ENCODE measurements at regions not wholly inside any gene's neighbourhood (a gene's known extent, or its start where the extent isn't known, plus 50 kb on each side); places are given as distances from the start of the nearest gene placed in this dataset.

DNA sequence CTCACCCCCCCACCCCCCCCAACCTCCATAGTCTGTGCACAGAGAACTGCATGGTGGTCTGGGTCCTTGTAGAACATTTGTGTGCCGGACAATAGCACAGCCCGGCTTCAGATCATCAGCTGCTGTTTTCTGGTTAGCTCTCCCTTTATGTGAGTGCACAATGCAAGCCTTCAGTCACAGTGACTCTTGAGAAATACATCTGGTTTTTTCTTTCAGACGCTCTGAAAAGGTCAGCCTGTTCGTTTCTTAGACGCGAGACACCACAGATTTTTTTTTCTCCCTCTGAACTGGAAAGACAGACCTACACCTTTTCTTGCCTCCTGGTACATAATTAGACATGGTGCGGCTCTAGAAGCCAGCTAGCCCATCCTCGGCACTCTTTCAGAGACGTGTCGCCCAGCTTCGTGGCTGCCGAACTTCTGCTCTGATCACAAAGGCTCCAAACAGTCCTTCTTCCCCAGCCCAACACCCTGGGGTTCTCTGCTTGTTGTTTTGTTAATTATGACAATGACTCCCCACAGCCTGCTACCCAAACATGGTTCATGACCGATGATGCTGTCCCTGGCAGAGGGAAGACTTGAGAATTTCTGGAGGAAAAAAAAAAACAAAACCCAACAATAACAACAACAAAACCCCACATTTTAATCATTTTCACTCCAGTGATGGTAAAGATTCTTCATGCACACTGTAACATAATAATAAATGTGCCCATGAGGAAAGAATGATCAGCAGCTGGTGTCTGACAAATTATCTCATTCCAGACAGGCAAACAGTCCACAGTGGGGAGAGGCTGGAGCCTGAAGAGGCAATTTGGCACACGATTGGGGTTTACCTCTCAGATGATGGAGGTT lies 241.4 kb upstream of the ZNF462 start:
- no peaks in the 10 kb centered on the region for H3K27me3 ChIP-seq (ENCODE audit: insufficient read depth, poor library complexity, severe bottlenecking)
- H3K4me1 ChIP-seq (ENCODE audit: insufficient read depth, poor library complexity, severe bottlenecking) = peaks cover 18% of the 10 kb centered on the region
- H3K27ac ChIP-seq (ENCODE audit: poor library complexity, severe bottlenecking) = no peak overlapping the region
- DNase-seq (ENCODE audit: low spot score) (no peak), ATAC-seq (ENCODE audit: low read depth) (no peak)
- no peak overlapping the region for H3K4me3 ChIP-seq (ENCODE audit: severe bottlenecking)
- no peaks in the 10 kb centered on the region for H3K9me3 ChIP-seq (ENCODE audit: severe bottlenecking)
- no peaks in the 10 kb centered on the region for H3K36me3 ChIP-seq (ENCODE audit: low read depth)
- no peak for TF ChIP-seq CTCF (IDR thresholded peaks at IDR 0.05; ENCODE audit: poor library complexity, severe bottlenecking)

- TF ChIP-seq CTCF (IDR thresholded peaks at IDR 0.05; ENCODE audit: poor library complexity, severe bottlenecking) = no peak
- Histone ChIP-seq H3K27ac (ENCODE audit: poor library complexity, severe bottlenecking) (no peak overlapping the region), H3K9me3 (ENCODE audit: severe bottlenecking) (no peaks in the 10 kb centered on the region), H3K36me3 (ENCODE audit: low read depth) (no peaks in the 10 kb centered on the region), H3K4me3 (ENCODE audit: severe bottlenecking) (no peak overlapping the region), H3K4me1 (ENCODE audit: insufficient read depth, poor library complexity, severe bottlenecking) (peaks cover 18% of the 10 kb centered on the region), H3K27me3 (ENCODE audit: insufficient read depth, poor library complexity, severe bottlenecking) (no peaks in the 10 kb centered on the region)
- DNase-seq (ENCODE audit: low spot score) (no peak), ATAC-seq (ENCODE audit: low read depth) (no peak)
Observed at GRCh38 chr9:106622164-106622487, 240.8 kb upstream of the ZNF462 start.

DNA sequence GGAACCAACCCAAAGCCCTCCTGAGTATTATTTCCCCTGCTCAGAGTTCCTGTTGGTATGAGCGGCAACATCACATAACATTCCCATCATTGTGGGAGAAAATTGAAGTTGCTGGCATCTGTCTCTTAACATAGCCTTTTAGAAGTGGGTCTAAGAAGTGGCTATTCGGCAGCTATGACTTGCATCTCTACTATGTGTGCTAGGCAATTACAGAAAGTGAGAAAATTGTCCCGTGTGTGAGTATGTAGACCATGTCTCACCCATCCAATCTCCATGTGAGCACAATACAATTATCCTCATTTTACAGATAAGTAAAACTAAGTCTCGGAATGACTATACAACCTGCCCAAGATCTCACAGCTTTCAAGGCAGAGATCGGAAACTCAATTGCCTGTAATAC lies 239.4 kb upstream of the ZNF462 start:
- TF ChIP-seq CTCF (IDR thresholded peaks at IDR 0.05; ENCODE audit: poor library complexity, severe bottlenecking) = no peak
- no peak for DNase-seq (ENCODE audit: low spot score)
- Histone ChIP-seq H3K9me3 (ENCODE audit: severe bottlenecking) (no peaks in the 10 kb centered on the region), H3K36me3 (ENCODE audit: low read depth) (no peaks in the 10 kb centered on the region), H3K4me3 (ENCODE audit: severe bottlenecking) (no peak overlapping the region), H3K27me3 (ENCODE audit: insufficient read depth, poor library complexity, severe bottlenecking) (no peaks in the 10 kb centered on the region), H3K27ac (ENCODE audit: poor library complexity, severe bottlenecking) (no peak overlapping the region), H3K4me1 (ENCODE audit: insufficient read depth, poor library complexity, severe bottlenecking) (peaks cover 18% of the 10 kb centered on the region)
- ATAC-seq (ENCODE audit: low read depth) = no peak

DNA sequence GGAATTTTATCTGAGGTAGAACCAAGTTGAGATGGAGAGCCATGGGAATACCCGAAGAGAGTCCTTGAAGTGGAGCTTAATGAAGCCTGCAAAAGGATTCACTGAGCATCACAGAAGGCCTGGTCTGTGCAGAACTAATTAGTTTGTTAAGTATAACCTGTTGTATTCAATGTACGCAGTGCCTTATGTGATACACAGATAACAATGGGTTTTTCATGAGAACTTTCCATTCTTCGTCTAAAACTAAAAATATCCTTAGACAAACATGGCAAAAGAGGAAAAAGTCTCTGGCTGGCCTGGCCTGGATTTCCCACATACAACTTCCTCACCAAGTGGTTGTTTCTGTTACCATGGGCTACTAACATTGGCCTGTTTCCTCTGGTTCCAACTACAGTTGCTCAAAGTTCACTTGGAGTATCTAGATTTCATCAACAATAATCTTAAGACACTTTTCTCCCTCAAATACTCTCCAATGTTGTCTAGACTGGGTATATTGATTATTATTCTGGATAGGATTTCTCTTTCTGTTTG lies 237.6 kb upstream of the ZNF462 start:
- ATAC-seq (ENCODE audit: low read depth) = no peak
- no peaks in the 10 kb centered on the region for H3K27me3 ChIP-seq (ENCODE audit: insufficient read depth, poor library complexity, severe bottlenecking)
- no peak overlapping the region for H3K27ac ChIP-seq (ENCODE audit: poor library complexity, severe bottlenecking)
- H3K36me3 ChIP-seq (ENCODE audit: low read depth) = no peaks in the 10 kb centered on the region
- H3K4me1 ChIP-seq (ENCODE audit: insufficient read depth, poor library complexity, severe bottlenecking) = peaks cover 1% of the 10 kb centered on the region
- H3K9me3 ChIP-seq (ENCODE audit: severe bottlenecking) = no peaks in the 10 kb centered on the region
- no peak overlapping the region for H3K4me3 ChIP-seq (ENCODE audit: severe bottlenecking)
- TF ChIP-seq CTCF (IDR thresholded peaks at IDR 0.05; ENCODE audit: poor library complexity, severe bottlenecking) = no peak
- DNase-seq (ENCODE audit: low spot score) = no peak

DNA sequence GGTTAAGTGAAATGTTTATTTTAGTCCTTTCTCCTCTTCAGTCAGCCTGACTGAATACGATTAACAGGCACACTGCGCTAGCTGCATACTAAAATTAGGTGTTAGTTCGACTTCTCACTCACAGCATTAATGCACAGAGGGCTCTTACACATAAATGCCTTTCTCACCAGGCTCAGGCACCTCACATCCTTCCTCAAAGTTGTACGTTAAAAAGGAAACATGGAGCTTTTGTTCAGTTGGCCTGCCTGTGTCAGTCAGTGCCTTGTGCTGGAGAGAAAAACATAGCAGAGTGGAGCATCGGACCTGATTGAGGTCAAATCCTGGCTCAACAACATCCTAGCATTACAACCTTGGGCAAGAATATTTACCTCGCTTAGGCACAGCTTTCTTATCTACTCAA lies 236.0 kb upstream of the ZNF462 start:
- TF ChIP-seq CTCF (IDR thresholded peaks at IDR 0.05; ENCODE audit: poor library complexity, severe bottlenecking) = no peak
- no peak for ATAC-seq (ENCODE audit: low read depth)
- H3K27ac ChIP-seq (ENCODE audit: poor library complexity, severe bottlenecking) = no peak overlapping the region
- no peaks in the 10 kb centered on the region for H3K9me3 ChIP-seq (ENCODE audit: severe bottlenecking)
- H3K27me3 ChIP-seq (ENCODE audit: insufficient read depth, poor library complexity, severe bottlenecking) = no peaks in the 10 kb centered on the region
- no peak overlapping the region for H3K4me3 ChIP-seq (ENCODE audit: severe bottlenecking)
- H3K36me3 ChIP-seq (ENCODE audit: low read depth) = no peaks in the 10 kb centered on the region
- peaks cover under 1% of the 10 kb centered on the region for H3K4me1 ChIP-seq (ENCODE audit: insufficient read depth, poor library complexity, severe bottlenecking)
- no peak for DNase-seq (ENCODE audit: low spot score)

Measured in RWPE2 (cell line).